Endothelial cell of umbilical vein (primary cell): ENCODE measurements at regions not wholly inside any gene's neighbourhood (a gene's known extent, or its start where the extent isn't known, plus 50 kb on each side); places are given as distances from the start of the nearest gene placed in this dataset.

Experiments used
- BruUV-seq: library from RNA; stranded (reverse); fragments of 400-500 nt; replicated peaks from 2 replicates; lab custom pipeline; 2021; lab: Mats Ljungman, UMichigan
- CTCF ChIA-PET: fragments of 300-600, 350-600 bp; sonication (Branson Sonifier 250); formaldehyde crosslinking; loops from one replicate; lab custom pipeline; 2021; ENCODE audit warnings: antibody characterized with exemption, inconsistent platforms; lab: Charles Lee
- POLR2A ChIA-PET: fragments of 300-600, 350-600 bp; sonication (Branson Sonifier 250); formaldehyde crosslinking; loops from one replicate; lab custom pipeline; 2021; ENCODE audit warnings: antibody characterized with exemption, inconsistent platforms; lab: Charles Lee
- DNase-seq: peaks from one replicate; pipeline ENCODE4 v3.0.0-alpha.2; 2011; ENCODE audit warnings: low read depth, low spot score
- FAIRE-seq: peaks from 2 replicates; lab custom pipeline; 2011; peaks lifted over from hg19 to GRCh38; lab: Jason Lieb, UNC
- H2AFZ ChIP-seq: 2 replicates; pipeline ENCODE4 v1.6.0; 2012; ENCODE audit warnings: low read depth, low read length, control low read depth, inconsistent platforms
- H3K27ac ChIP-seq: 2 replicates; pipeline ENCODE4 v1.5.1; 2011; ENCODE audit warnings: low read depth, mild to moderate bottlenecking, control low read depth, low read length, moderate library complexity; ENCODE audit not compliant: insufficient read depth
- H3K27me3 ChIP-seq, 2 experiments: 2 replicates each; pipeline versions ENCODE4 v1.6.0 to v1.6.1; 2011; ENCODE audit warnings: low read length in 2 of 2, mixed read lengths in 1 of 2; ENCODE audit not compliant: control insufficient read depth in 2 of 2, insufficient read depth in 2 of 2
- H3K36me3 ChIP-seq, 2 experiments: 2 replicates in 1 of 2; 3 replicates in 1 of 2; pipeline ENCODE4 v1.5.1; 2011; ENCODE audit warnings: low read length in 2 of 2, mild to moderate bottlenecking in 1 of 2, moderate library complexity in 1 of 2; ENCODE audit not compliant: control insufficient read depth in 2 of 2, insufficient read depth in 2 of 2; ENCODE audit errors: extremely low read depth in 1 of 2
- H3K4me1 ChIP-seq: 3 replicates; pipeline ENCODE4 v1.5.1; 2011; ENCODE audit warnings: mild to moderate bottlenecking, low read length; ENCODE audit not compliant: control insufficient read depth, insufficient read depth; ENCODE audit errors: extremely low read depth
- H3K4me2 ChIP-seq: 2 replicates; pipeline ENCODE4 v1.6.1; 2011; ENCODE audit warnings: low read length, control low read depth, mixed read lengths; ENCODE audit not compliant: insufficient read depth
- H3K4me3 ChIP-seq, 3 experiments: fragments of 200-600 bp in 1 of 3; sonication (generic), shearing (Covaris generic) in 1 of 3; replicated peaks in 1 of 3; 2 replicates each; pipeline ENCODE4 v1.5.1; 2011 to 2016; ENCODE audit warnings: control low read depth in 3 of 3, low read length in 3 of 3, mild to moderate bottlenecking in 2 of 3, inconsistent platforms in 1 of 3, low read depth in 1 of 3, moderate library complexity in 1 of 3; ENCODE audit not compliant: insufficient read depth in 1 of 3
- H3K79me2 ChIP-seq: 2 replicates; pipeline ENCODE4 v1.6.0; 2012; ENCODE audit warnings: low read length, inconsistent platforms; ENCODE audit not compliant: control insufficient read depth, insufficient read depth
- H3K9ac ChIP-seq: replicated peaks from 2 replicates; pipeline ENCODE3; 2011; ENCODE audit warnings: low read length, control low read depth; ENCODE audit not compliant: insufficient read depth; ENCODE audit errors: extremely low read depth
- H3K9me1 ChIP-seq: replicated peaks from 3 replicates; pipeline ENCODE4 v1.6.0; 2011; ENCODE audit warnings: mild to moderate bottlenecking, low read length; ENCODE audit not compliant: control insufficient read depth, insufficient read depth; ENCODE audit errors: extremely low read depth
- H3K9me3 ChIP-seq: replicated peaks from 2 replicates; pipeline ENCODE4 v1.5.1; 2012; ENCODE audit warnings: low read length, inconsistent platforms; ENCODE audit not compliant: control insufficient read depth, insufficient read depth
- H4K20me1 ChIP-seq: replicated peaks from 2 replicates; pipeline ENCODE3; 2011; ENCODE audit warnings: mild to moderate bottlenecking, low read length; ENCODE audit not compliant: control insufficient read depth, insufficient read depth; ENCODE audit errors: extremely low read depth
- EZH2 ChIP-seq: IDR thresholded peaks from 2 replicates; pipeline ENCODE4 v1.6.1; 2012; ENCODE audit warnings: borderline replicate concordance, low read depth, mild to moderate bottlenecking, moderate library complexity, low read length, inconsistent platforms; ENCODE audit not compliant: severe bottlenecking
- JUN ChIP-seq: IDR thresholded peaks from 2 replicates; pipeline ENCODE4 v1.6.1; 2011; ENCODE audit warnings: borderline replicate concordance, low read depth; ENCODE audit not compliant: insufficient read length, insufficient read depth
- MYC ChIP-seq: IDR thresholded peaks from one replicate; pipeline ENCODE4 v1.6.1; 2011; ENCODE audit warnings: mild to moderate bottlenecking, low read depth, low read length
- dilution Hi-C: fragments of 300-500 bp; cut with MboI; formaldehyde crosslinking; loops from one replicate; pipeline ENCODE4 v1.15.0; 2019; ENCODE audit warnings: low sequenced_read_pairs; ENCODE audit not compliant: extremely low pct_ligation_motif_present
- intact Hi-C: fragments of 100-400 bp; cut with micrococcal nuclease; formaldehyde crosslinking; loops from one replicate; pipeline ENCODE4 v1.10.0; 2022

GRCh38 chr10:121294630-121295029 is 303.6 kb downstream of the FGFR2 start:
- Histone ChIP-seq H3K27ac (no peak overlapping the region), H3K9ac (no peak overlapping the region), H3K4me3 (no peak overlapping the region), H3K9me3 (no peaks in the 10 kb centered on the region), H2AFZ (no peak overlapping the region), H4K20me1 (no peaks in the 10 kb centered on the region), H3K36me3 (no peaks in the 10 kb centered on the region), H3K79me2 (no peaks in the 10 kb centered on the region), H3K27me3 (no peaks in the 10 kb centered on the region), H3K9me1 (no peaks in the 10 kb centered on the region), H3K4me1 (no peaks in the 10 kb centered on the region), H3K4me2 (no peak overlapping the region)
- DNase-seq, result no peak
- intact Hi-C loops (no loop called here), dilution Hi-C loops (no loop called here)
- ChIA-PET POLR2A (no interaction called here), CTCF (no interaction called here)
- no TSS peak for BruUV-seq
- no peak for TF ChIP-seq EZH2
- no peak for FAIRE-seq

DNA sequence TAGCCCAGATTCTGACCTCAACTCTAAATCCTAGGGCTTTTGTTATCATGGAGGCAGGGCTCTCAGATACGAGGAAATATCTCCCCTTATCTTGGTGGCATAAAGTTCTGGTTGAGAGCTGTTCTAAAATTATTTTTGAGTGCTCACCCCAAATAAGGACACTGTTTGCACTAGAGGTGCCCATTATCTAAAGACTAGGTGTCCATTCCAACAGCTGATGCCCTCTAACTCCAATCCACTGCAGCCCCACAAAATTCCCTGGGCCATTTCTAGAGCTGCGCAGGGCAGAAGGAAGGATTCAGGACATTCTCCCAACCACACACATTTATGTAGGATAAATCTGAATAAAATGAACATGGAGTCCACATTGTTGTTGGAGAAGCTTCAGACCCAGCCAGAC is 301.9 kb downstream of the FGFR2 start:
- no peak for DNase-seq
- H3K79me2 ChIP-seq, result no peaks in the 10 kb centered on the region
- no peak for FAIRE-seq
- dilution Hi-C loops, result no loop called here
- H3K9me3 ChIP-seq, result no peaks in the 10 kb centered on the region
- ChIA-PET CTCF (no interaction called here), POLR2A (no interaction called here)
- H3K4me2 ChIP-seq, result no peak overlapping the region
- no peak overlapping the region for H2AFZ ChIP-seq
- no peaks in the 10 kb centered on the region for H3K27me3 ChIP-seq
- H3K36me3 ChIP-seq, result no peaks in the 10 kb centered on the region
- H3K9ac ChIP-seq, result no peak overlapping the region
- TF ChIP-seq JUN (no peak), MYC (no peak)
- no peaks in the 10 kb centered on the region for H3K9me1 ChIP-seq
- intact Hi-C loops, result no loop called here
- H3K4me3 ChIP-seq, result no peak overlapping the region
- no peak overlapping the region for H3K27ac ChIP-seq
- no peaks in the 10 kb centered on the region for H3K4me1 ChIP-seq
- no TSS peak for BruUV-seq
- H4K20me1 ChIP-seq, result no peaks in the 10 kb centered on the region
